D721Med (cell line): ENCODE measurements at regions not wholly inside any gene's neighbourhood (a gene's known extent, or its start where the extent isn't known, plus 50 kb on each side); places are given as distances from the start of the nearest gene placed in this dataset.

Source experiments
- DNase-seq: peaks from one replicate; pipeline ENCODE4 v3.0.0; 2011; ENCODE audit warnings: low spot score; ENCODE audit not compliant: insufficient read length
- FAIRE-seq: peaks from 2 replicates; lab custom pipeline; 2011; peaks lifted over from hg19 to GRCh38; lab: Jason Lieb, UNC
- CTCF ChIP-seq: IDR thresholded peaks from 2 replicates; pipeline ENCODE4 v1.5.1; 2012; ENCODE audit warnings: mild to moderate bottlenecking, control low read depth; ENCODE audit not compliant: insufficient read depth; ENCODE audit errors: missing control alignments

GRCh38 chr10:4080225-4080805 lies 295.3 kb upstream of the KLF6 start:
- no peak for TF ChIP-seq CTCF
- no peak for DNase-seq
- FAIRE-seq, result no peak

- no peak for FAIRE-seq
- no peak for TF ChIP-seq CTCF
- no peak for DNase-seq
Measured at GRCh38 chr10:4079803-4080202, 294.8 kb upstream of the KLF6 start.

- no peak for TF ChIP-seq CTCF
- no peak for DNase-seq
- no peak for FAIRE-seq
Measured at GRCh38 chr10:4077804-4078203, 292.8 kb upstream of the KLF6 start.

GRCh38 chr10:4076983-4077382 lies 292.0 kb upstream of the KLF6 start:
- no peak for TF ChIP-seq CTCF
- no peak for DNase-seq
- no peak for FAIRE-seq

GRCh38 chr10:4075443-4075842 lies 290.4 kb upstream of the KLF6 start:
- no peak for TF ChIP-seq CTCF
- no peak for DNase-seq
- no peak for FAIRE-seq

- no peak for TF ChIP-seq CTCF
- DNase-seq, result no peak
- no peak for FAIRE-seq
Measured at GRCh38 chr10:4074545-4075407, 289.8 kb upstream of the KLF6 start.

- no peak for TF ChIP-seq CTCF
- FAIRE-seq (no peak), DNase-seq (no peak)
Measured at GRCh38 chr10:4073912-4074311, 288.9 kb upstream of the KLF6 start.
